Caki2 (cell line): ENCODE measurements at regions not wholly inside any gene's neighbourhood (a gene's known extent, or its start where the extent isn't known, plus 50 kb on each side); places are given as distances from the start of the nearest gene placed in this dataset.

Experiments used
- DNase-seq: peaks from one replicate; pipeline ENCODE4 v3.0.0-alpha.2; 2015; ENCODE audit warnings: low read depth
- in situ Hi-C: cut with HindIII; loops from 2 replicates; pipeline ENCODE4 v1.10.0; 2016; ENCODE audit warnings: low sequenced_read_pairs, low pct_unique_long_range_greater_than_20kb, mixed read lengths

DNA sequence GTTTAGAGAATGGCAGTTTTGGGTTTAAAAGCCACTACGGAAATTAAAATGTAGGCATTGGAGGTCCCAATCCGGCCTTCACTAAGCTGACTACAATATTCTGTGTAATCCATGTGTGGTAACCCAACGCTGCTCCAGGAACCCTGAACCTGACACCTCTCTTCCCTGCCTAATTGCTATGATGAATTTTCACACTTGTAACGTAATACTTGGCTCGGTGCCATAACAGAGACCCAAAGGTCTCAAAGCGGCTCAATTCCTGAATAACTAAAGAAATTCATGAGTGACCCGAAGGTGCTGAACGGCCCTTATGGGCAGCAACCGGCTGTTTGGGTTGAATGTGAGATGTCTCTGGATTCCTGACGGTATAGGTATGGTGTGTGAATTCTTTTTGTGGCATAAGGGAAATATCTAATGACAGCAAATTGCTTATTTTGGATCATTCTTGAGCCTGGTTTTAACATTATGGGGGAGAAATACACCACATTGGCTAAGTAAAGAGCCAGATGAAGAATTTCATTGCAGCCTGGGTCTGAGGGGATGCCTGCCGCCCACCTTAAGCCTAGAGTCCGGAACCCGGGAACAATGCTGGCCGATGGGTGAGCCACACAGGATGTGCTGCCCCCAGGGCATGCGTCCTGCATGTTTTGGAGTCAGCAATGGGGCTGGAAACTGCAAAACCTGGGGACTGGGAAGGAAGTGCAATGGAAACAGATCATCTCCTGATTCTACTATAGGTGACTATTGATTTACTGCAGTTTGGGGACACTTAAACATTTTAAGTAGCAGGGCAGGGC, 69.7 kb upstream of the FZD8 start:
- in situ Hi-C loops, result no loop called here
- no peak for DNase-seq

DNA sequence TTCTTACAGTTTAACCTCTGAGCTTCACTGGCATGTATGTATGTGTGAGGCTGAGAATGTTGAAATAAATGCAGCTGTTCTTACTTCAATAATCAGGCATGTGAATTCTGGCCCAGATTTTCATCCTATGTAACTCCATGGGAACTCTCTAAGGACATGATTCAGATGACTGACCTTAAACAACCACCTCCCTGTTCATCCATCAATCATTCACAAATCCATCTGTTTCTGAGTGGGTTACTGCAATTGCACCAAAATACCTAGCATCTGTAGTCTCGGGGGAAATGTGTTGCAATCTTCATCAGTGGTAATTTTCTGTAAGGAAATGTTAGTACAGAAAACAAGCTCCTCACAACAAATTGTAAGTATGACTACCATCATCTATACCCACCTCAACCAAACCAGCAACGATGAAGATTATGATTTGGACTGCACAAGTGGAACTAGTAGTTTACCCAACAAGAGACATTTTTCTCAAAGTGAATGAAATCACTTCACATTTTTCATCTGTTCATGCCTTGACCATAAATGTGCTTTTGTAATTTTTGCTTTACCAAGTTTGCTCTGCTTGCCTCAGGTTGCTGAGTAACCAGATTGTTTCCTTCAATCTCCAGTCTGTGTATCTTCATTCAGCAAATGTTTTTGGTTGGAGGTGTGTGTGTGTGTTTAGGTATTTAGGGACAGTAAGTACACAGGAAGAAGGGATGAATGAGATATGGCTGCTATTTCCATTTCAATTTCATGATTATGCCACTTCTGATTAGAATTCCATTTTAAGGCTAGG, 65.7 kb upstream of the FZD8 start:
- DNase-seq, result peak; percentile 67
- in situ Hi-C loops, result no loop called here

DNA sequence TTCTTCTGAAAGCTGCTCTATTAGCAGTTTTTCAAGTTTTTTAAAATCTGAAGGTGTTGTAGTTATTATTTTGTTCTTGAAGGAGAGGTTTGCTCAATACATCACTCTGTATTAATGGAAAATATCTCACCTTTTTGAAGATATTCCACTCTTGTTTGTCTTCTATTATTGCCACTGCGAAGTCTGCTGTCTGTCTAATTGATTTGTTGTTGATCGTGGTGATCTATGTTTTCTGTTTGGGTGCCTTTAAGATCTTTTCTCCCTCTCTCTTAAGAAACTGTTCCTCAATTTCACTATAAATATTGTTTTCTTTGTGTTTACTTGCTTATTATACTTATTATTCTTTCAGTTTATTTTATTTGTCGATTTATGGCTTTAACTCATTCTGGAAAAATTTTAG, 64.9 kb upstream of the FZD8 start:
- in situ Hi-C loops, result no loop called here
- DNase-seq, result no peak

DNA sequence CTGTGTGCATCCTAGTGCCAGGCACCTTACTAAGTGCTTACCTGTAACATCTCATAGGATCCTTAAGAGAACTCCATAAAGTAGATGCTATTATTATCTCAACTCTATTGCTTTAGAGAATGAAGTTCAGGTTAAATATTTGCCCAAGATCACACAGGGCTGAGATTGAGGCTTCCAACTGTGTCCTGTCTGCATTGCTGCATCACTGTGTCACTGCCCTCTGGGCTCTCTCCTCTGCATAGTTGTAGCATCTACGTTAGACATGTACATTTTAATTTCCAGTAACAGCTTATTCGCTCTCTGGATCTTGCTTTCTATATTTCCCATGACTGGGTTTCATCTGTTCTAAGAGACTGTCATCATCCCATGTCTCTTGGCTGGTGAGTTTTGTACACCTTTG, 63.6 kb upstream of the FZD8 start:
- DNase-seq, result peak; percentile 72
- in situ Hi-C loops, result no loop called here

DNA sequence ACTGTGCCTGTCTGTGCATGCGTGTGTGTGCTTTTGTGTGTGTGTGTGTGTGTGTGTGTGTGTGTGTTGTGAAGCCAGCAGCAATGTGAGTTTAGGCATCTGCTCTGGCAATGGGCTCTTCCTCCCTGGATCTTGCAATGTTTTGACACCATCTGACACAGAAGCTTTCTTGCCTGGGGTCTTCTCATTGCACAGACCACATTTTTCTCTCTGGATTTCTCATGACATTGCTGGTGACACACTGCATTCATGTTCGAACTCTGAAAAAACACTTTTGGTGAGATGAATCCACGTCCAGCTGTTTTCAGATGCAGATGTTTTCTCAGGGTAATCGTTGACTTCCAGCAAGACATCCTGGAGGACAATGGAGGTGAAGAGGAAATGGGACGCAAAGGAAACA, 63.0 kb upstream of the FZD8 start:
- DNase-seq, result no peak
- in situ Hi-C loops, result no loop called here

DNA sequence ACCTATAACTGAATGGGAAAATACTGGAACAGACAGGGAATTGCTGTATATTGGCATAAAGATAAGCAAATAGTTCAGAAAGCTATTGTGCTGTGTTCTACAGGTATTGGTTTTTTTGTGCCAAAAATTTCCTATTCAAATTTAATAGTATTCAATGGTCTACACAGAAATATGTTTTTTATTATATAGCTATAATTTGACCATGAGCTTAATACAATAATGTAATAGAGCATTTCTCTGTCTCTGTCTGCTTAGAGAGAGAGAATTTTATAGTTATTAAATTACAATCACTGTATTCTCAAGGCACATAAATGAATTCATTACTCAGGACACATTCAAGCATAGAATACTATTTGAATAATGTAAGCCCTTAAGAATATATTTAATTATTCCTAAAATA, 62.3 kb upstream of the FZD8 start:
- in situ Hi-C loops, result no loop called here
- DNase-seq, result no peak

DNA sequence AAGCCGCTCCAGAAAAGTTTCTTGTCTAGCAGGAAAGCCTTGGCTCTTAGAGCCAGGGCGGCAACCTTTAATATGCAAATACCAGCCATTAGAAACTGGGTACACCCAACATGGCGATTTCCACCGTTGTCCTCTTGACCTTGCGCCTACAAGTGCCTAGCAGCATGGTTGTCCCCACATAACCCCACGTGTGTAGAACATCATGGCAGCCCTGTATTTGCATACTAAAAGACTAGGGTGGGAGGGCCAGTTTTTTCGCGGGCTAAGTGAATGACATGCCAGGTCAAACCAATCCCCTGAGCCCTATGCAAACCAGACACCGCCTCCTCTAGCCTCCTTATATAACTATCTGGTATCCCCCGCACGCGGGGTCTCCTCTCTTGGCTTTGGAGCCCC, 58.4 kb upstream of the FZD8 start:
- in situ Hi-C loops, result no loop called here
- no peak for DNase-seq

- no peak for DNase-seq
- in situ Hi-C loops, result no loop called here
Measured at GRCh38 chr10:35699848-35700486, 57.9 kb upstream of the FZD8 start.

- DNase-seq, result no peak
- in situ Hi-C loops, result no loop called here
Measured at GRCh38 chr10:35696392-35697287, 54.5 kb upstream of the FZD8 start.

- in situ Hi-C loops, result no loop called here
- no peak for DNase-seq
Measured at GRCh38 chr10:35693800-35694199, 51.7 kb upstream of the FZD8 start.
